Fibroblast of lung (primary cell): ENCODE measurements at regions not wholly inside any gene's neighbourhood (a gene's known extent, or its start where the extent isn't known, plus 50 kb on each side); places are given as distances from the start of the nearest gene placed in this dataset.

ENCODE experiments used
- DNase-seq, 2 donors: peaks; one replicate each; pipeline versions ENCODE4 v3.0.0 to v3.0.0-alpha.2; 2010; ENCODE audit warnings: low read depth in 2 of 2
- H2AFZ ChIP-seq: 2 replicates; pipeline ENCODE4 v1.5.1; 2012; ENCODE audit warnings: low read length, control low read depth, inconsistent platforms
- H3K27ac ChIP-seq: 2 replicates; pipeline ENCODE4 v1.5.1; 2011; ENCODE audit warnings: low read length, control low read depth; ENCODE audit not compliant: insufficient read depth
- H3K27me3 ChIP-seq: 2 replicates; pipeline ENCODE4 v1.5.1; 2011; ENCODE audit warnings: mild to moderate bottlenecking, low read length; ENCODE audit not compliant: control insufficient read depth, insufficient read depth
- H3K36me3 ChIP-seq: 2 replicates; pipeline ENCODE4 v1.5.1; 2011; ENCODE audit warnings: low read length; ENCODE audit not compliant: control insufficient read depth, insufficient read depth
- H3K4me1 ChIP-seq: 2 replicates; pipeline ENCODE4 v1.5.1; 2011; ENCODE audit warnings: low read length; ENCODE audit not compliant: control insufficient read depth, insufficient read depth; ENCODE audit errors: extremely low read depth
- H3K4me2 ChIP-seq: 2 replicates; pipeline ENCODE4 v1.5.1; 2011; ENCODE audit warnings: low read length, control low read depth; ENCODE audit not compliant: insufficient read depth; ENCODE audit errors: extremely low read depth
- H3K4me3 ChIP-seq, 4 experiments: fragments of 200-600 bp in 1 of 4; sonication (generic) in 1 of 4; replicated peaks in 1 of 4; 2 replicates each; pipeline ENCODE4 v1.5.1; 2011 to 2016; ENCODE audit warnings: low read length in 4 of 4, low read depth in 3 of 4, mild to moderate bottlenecking in 3 of 4, control low read depth in 2 of 4, inconsistent platforms in 1 of 4, mixed read lengths in 1 of 4; ENCODE audit not compliant: insufficient read depth in 1 of 4; ENCODE audit errors: control extremely low read depth in 1 of 4
- H3K79me2 ChIP-seq: 2 replicates; pipeline ENCODE4 v1.5.1; 2012; ENCODE audit warnings: mild to moderate bottlenecking, low read length, inconsistent platforms; ENCODE audit not compliant: control insufficient read depth, insufficient read depth
- H3K9ac ChIP-seq: 2 replicates; pipeline ENCODE4 v1.5.1; 2011; ENCODE audit warnings: mild to moderate bottlenecking, low read length, control low read depth; ENCODE audit not compliant: insufficient read depth
- H3K9me3 ChIP-seq: 2 replicates; pipeline ENCODE4 v1.5.1; 2012; ENCODE audit warnings: low read depth, low read length; ENCODE audit not compliant: control insufficient read depth, insufficient read depth
- H4K20me1 ChIP-seq: 2 replicates; pipeline ENCODE4 v1.5.1; 2011; ENCODE audit warnings: low read length; ENCODE audit not compliant: control insufficient read depth, insufficient read depth; ENCODE audit errors: extremely low read depth
- CTCF ChIP-seq, 2 donors: IDR thresholded peaks in 1 of 2; conservative IDR thresholded peaks in 1 of 2; 1 replicate in 1 of 2; 2 replicates in 1 of 2; pipeline ENCODE4 v1.5.1; 2011 to 2012; ENCODE audit warnings: low read length in 2 of 2, control low read depth in 1 of 2, inconsistent platforms in 1 of 2, low read depth in 1 of 2, mild to moderate bottlenecking in 1 of 2
- EZH2 ChIP-seq: IDR thresholded peaks from 2 replicates; pipeline ENCODE4 v1.5.1; 2012; ENCODE audit warnings: low read length, control low read depth, mild to moderate bottlenecking; ENCODE audit errors: missing control alignments

GRCh38 chr1:79587229-79587628 lies 580.7 kb upstream of the ADGRL4 start:
- Histone ChIP-seq H3K4me2 (no peak overlapping the region), H3K27ac (no peak overlapping the region), H3K4me3 (no peak overlapping the region), H3K9ac (no peak overlapping the region), H4K20me1 (no peaks in the 10 kb centered on the region), H3K27me3 (no peaks in the 10 kb centered on the region), H3K9me3 (no peaks in the 10 kb centered on the region), H3K36me3 (no peaks in the 10 kb centered on the region), H3K4me1 (no peaks in the 10 kb centered on the region), H2AFZ (no peak overlapping the region), H3K79me2 (no peaks in the 10 kb centered on the region)
- DNase-seq: peak in 1 of 2 donors; percentile 27
- TF ChIP-seq CTCF (conservative IDR thresholded peaks at IDR 0.05 in 1 of 2, IDR thresholded peaks at IDR 0.05 in 1 of 2; ENCODE audit: low read depth in 1 of 2, low read length in 2 of 2) (peak in 1 of 2 donors; percentile 11), EZH2 (no peak)

DNA sequence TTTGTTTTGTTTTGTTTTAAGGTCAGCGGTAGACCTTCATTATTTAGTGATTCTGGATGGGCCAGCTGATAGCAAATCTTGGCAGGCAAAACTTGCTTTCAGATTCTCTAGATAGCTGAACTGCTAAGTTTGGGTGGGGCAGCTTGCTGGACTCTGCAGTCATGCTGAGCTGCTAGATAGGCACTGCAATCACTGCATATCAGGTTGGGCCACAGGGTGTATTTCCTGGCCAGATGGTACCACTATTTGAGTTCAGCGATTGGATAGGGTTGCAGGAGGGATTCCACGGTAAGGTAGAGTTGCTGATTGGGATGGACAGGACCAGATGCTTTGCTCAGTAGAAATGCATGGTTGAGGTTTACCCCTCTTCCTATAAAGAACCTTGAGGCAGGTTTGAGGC lies 579.3 kb upstream of the ADGRL4 start:
- Histone ChIP-seq H3K9me3 (no peaks in the 10 kb centered on the region), H3K4me2 (no peak overlapping the region), H3K36me3 (no peaks in the 10 kb centered on the region), H3K79me2 (no peaks in the 10 kb centered on the region), H2AFZ (no peak overlapping the region), H3K9ac (no peak overlapping the region), H3K27me3 (no peaks in the 10 kb centered on the region), H3K27ac (no peak overlapping the region), H3K4me3 (no peak overlapping the region), H3K4me1 (no peaks in the 10 kb centered on the region), H4K20me1 (no peaks in the 10 kb centered on the region)
- TF ChIP-seq CTCF (conservative IDR thresholded peaks at IDR 0.05 in 1 of 2, IDR thresholded peaks at IDR 0.05 in 1 of 2; ENCODE audit: low read depth in 1 of 2, low read length in 2 of 2): no peak
- no peak for TF ChIP-seq EZH2
- no peak for DNase-seq

- H3K4me1 ChIP-seq: no peaks in the 10 kb centered on the region
- H4K20me1 ChIP-seq: no peaks in the 10 kb centered on the region
- no peaks in the 10 kb centered on the region for H3K9me3 ChIP-seq
- H3K4me3 ChIP-seq: no peak overlapping the region
- H3K27ac ChIP-seq: no peak overlapping the region
- H3K79me2 ChIP-seq: no peaks in the 10 kb centered on the region
- H3K36me3 ChIP-seq: no peaks in the 10 kb centered on the region
- H2AFZ ChIP-seq: no peak overlapping the region
- H3K9ac ChIP-seq: no peak overlapping the region
- no peak overlapping the region for H3K4me2 ChIP-seq
- H3K27me3 ChIP-seq: no peaks in the 10 kb centered on the region
- TF ChIP-seq EZH2 (no peak), CTCF (conservative IDR thresholded peaks at IDR 0.05 in 1 of 2, IDR thresholded peaks at IDR 0.05 in 1 of 2; ENCODE audit: low read depth in 1 of 2, low read length in 2 of 2) (no peak)
- no peak for DNase-seq
Measured at GRCh38 chr1:79575424-79575823, 568.9 kb upstream of the ADGRL4 start.
